DND-41 (cell line): ENCODE measurements at regions not wholly inside any gene's neighbourhood (a gene's known extent, or its start where the extent isn't known, plus 50 kb on each side); places are given as distances from the start of the nearest gene placed in this dataset.
"Not testable (repeated sequence)": the region's sequence is repeated elsewhere in the genome, so short reads cannot be mapped to it uniquely, and the experiment has no call there.

Source experiments
- ATAC-seq: fragments of 200-7000 bp; cut with Tn5 transposase; 3 replicates; pipeline ENCODE4 v1.9.1; 2021; ENCODE audit warnings: low read depth; ENCODE audit not compliant: insufficient read depth
- DNase-seq: peaks from one replicate; pipeline ENCODE4 v3.0.0-alpha.2; 2020
- H2AFZ ChIP-seq: 2 replicates; pipeline ENCODE4 v1.6.0; 2012; ENCODE audit warnings: low read depth, low read length
- H3K27ac ChIP-seq: 2 replicates; pipeline ENCODE4 v1.5.1; 2012; ENCODE audit warnings: low read length, inconsistent platforms
- H3K27me3 ChIP-seq: fragments of 200-600 bp; sonication (generic); 2 replicates; pipeline ENCODE4 v1.6.0; 2012; ENCODE audit warnings: low read length, mild to moderate bottlenecking, inconsistent platforms; ENCODE audit not compliant: insufficient read depth, poor library complexity
- H3K36me3 ChIP-seq: 2 replicates; pipeline ENCODE4 v1.5.1; 2012; ENCODE audit warnings: low read length, inconsistent platforms; ENCODE audit not compliant: insufficient read depth
- H3K4me1 ChIP-seq: 2 replicates; pipeline ENCODE4 v1.5.1; 2012; ENCODE audit warnings: mild to moderate bottlenecking, low read length; ENCODE audit not compliant: insufficient read depth
- H3K4me2 ChIP-seq: 2 replicates; pipeline ENCODE4 v1.6.0; 2012; ENCODE audit warnings: mild to moderate bottlenecking, moderate library complexity, low read length, inconsistent platforms; ENCODE audit not compliant: insufficient read depth
- H3K4me3 ChIP-seq, 2 experiments: fragments of 200-600 bp in 1 of 2; shearing (Covaris generic) in 1 of 2; 2 replicates each; pipeline ENCODE4 v1.5.1; 2012 to 2016; ENCODE audit warnings: inconsistent platforms in 2 of 2, low read length in 2 of 2, mild to moderate bottlenecking in 2 of 2, low read depth in 1 of 2, moderate library complexity in 1 of 2
- H3K79me2 ChIP-seq: 2 replicates; pipeline ENCODE4 v1.6.0; 2012; ENCODE audit warnings: low read length, inconsistent platforms; ENCODE audit not compliant: insufficient read depth
- H3K9ac ChIP-seq: 2 replicates; pipeline ENCODE4 v1.6.0; 2012; ENCODE audit warnings: low read depth, mild to moderate bottlenecking, inconsistent platforms, low read length, moderate library complexity
- H3K9me3 ChIP-seq: 2 replicates; pipeline ENCODE4 v1.5.1; 2012; ENCODE audit warnings: low read length, moderate library complexity, mild to moderate bottlenecking, inconsistent platforms; ENCODE audit not compliant: insufficient read depth, severe bottlenecking
- H4K20me1 ChIP-seq: 2 replicates; pipeline ENCODE4 v1.6.0; 2012; ENCODE audit warnings: low read length; ENCODE audit not compliant: insufficient read depth
- CTCF ChIP-seq: IDR thresholded peaks from 2 replicates; pipeline ENCODE4 v1.5.1; 2012; ENCODE audit warnings: borderline replicate concordance, low read length, moderate library complexity, mild to moderate bottlenecking; ENCODE audit not compliant: poor library complexity, severe bottlenecking; ENCODE audit errors: extremely low read depth
- EZH2 ChIP-seq: IDR thresholded peaks from 3 replicates; pipeline ENCODE4 v1.6.1; 2012; ENCODE audit warnings: borderline replicate concordance, low read depth, mild to moderate bottlenecking, moderate library complexity, low read length, inconsistent platforms; ENCODE audit not compliant: severe bottlenecking

GRCh38 chr10:35268791-35269257 is 67.5 kb upstream of the CCNY start:
- no peaks in the 10 kb centered on the region for H4K20me1 ChIP-seq
- no peaks in the 10 kb centered on the region for H3K4me1 ChIP-seq
- H3K4me3 ChIP-seq, result no peak overlapping the region
- H3K27me3 ChIP-seq, result no peaks in the 10 kb centered on the region
- H3K9ac ChIP-seq, result no peak overlapping the region
- no peak overlapping the region for H3K27ac ChIP-seq
- no peak overlapping the region for H2AFZ ChIP-seq
- TF ChIP-seq CTCF (no peak), EZH2 (no peak)
- no peaks in the 10 kb centered on the region for H3K79me2 ChIP-seq
- no peaks in the 10 kb centered on the region for H3K9me3 ChIP-seq
- no peak for DNase-seq
- no peaks in the 10 kb centered on the region for H3K36me3 ChIP-seq
- no peak overlapping the region for H3K4me2 ChIP-seq
- ATAC-seq, result no peak

GRCh38 chr10:35270100-35270499 is 66.2 kb upstream of the CCNY start:
- Histone ChIP-seq H3K27me3 (no peaks in the 10 kb centered on the region), H3K9me3 (no peaks in the 10 kb centered on the region), H3K9ac (no peak overlapping the region), H4K20me1 (no peaks in the 10 kb centered on the region), H3K79me2 (no peaks in the 10 kb centered on the region), H3K27ac (no peak overlapping the region), H3K4me1 (no peaks in the 10 kb centered on the region), H3K36me3 (no peaks in the 10 kb centered on the region), H3K4me2 (no peak overlapping the region), H3K4me3 (no peak overlapping the region), H2AFZ (no peak overlapping the region)
- ATAC-seq (no peak), DNase-seq (no peak)
- no peak for TF ChIP-seq CTCF
- TF ChIP-seq EZH2, result no peak

- Histone ChIP-seq H3K27me3 (no peaks in the 10 kb centered on the region), H3K4me3 (no peak overlapping the region), H2AFZ (no peak overlapping the region), H3K79me2 (no peaks in the 10 kb centered on the region), H3K9ac (no peak overlapping the region), H4K20me1 (no peaks in the 10 kb centered on the region), H3K4me2 (no peak overlapping the region), H3K4me1 (no peaks in the 10 kb centered on the region), H3K27ac (no peak overlapping the region), H3K36me3 (no peaks in the 10 kb centered on the region), H3K9me3 (no peaks in the 10 kb centered on the region)
- no peak; the same call in 2 of the 3 replicates for ATAC-seq
- TF ChIP-seq CTCF (no peak), EZH2 (no peak)
- DNase-seq, result no peak
Observed at GRCh38 chr10:35271086-35271858, 65.0 kb upstream of the CCNY start.

GRCh38 chr10:35271859-35272165 is 64.5 kb upstream of the CCNY start:
- not testable (repeated sequence) for DNase-seq, H4K20me1 ChIP-seq

GRCh38 chr10:35272401-35272800 is 63.9 kb upstream of the CCNY start:
- not testable (repeated sequence) for DNase-seq, H3K4me3 ChIP-seq

More at GRCh38 chr10:35271859-35272165, 64.5 kb upstream of the CCNY start:
- not testable (repeated sequence) for H3K9me3 ChIP-seq, H3K27ac ChIP-seq, ATAC-seq, H3K9ac ChIP-seq, H3K4me2 ChIP-seq, H3K4me3 ChIP-seq, H3K79me2 ChIP-seq, H3K4me1 ChIP-seq, H3K27me3 ChIP-seq, H3K36me3 ChIP-seq, H2AFZ ChIP-seq

GRCh38 chr10:35273994-35274393 is 62.3 kb upstream of the CCNY start:
- not testable (repeated sequence) for H3K9ac ChIP-seq, H4K20me1 ChIP-seq, H3K4me2 ChIP-seq, H3K79me2 ChIP-seq, H3K4me1 ChIP-seq, H3K36me3 ChIP-seq, DNase-seq, H2AFZ ChIP-seq, H3K27me3 ChIP-seq, ATAC-seq, H3K27ac ChIP-seq, H3K4me3 ChIP-seq, H3K9me3 ChIP-seq

More at GRCh38 chr10:35272401-35272800, 63.9 kb upstream of the CCNY start:
- not testable (repeated sequence) for H3K27me3 ChIP-seq, H3K36me3 ChIP-seq, H3K79me2 ChIP-seq, H3K9ac ChIP-seq, H3K4me1 ChIP-seq, H3K9me3 ChIP-seq, H4K20me1 ChIP-seq, H3K4me2 ChIP-seq, ATAC-seq, H3K27ac ChIP-seq, H2AFZ ChIP-seq
